GM12875 (cell line): ENCODE measurements at regions not wholly inside any gene's neighbourhood (a gene's known extent, or its start where the extent isn't known, plus 50 kb on each side); places are given as distances from the start of the nearest gene placed in this dataset.
A peak's percentile ranks its signal among the peaks of the same experiment; 100 is the strongest.

ENCODE experiments used
- H3K4me3 ChIP-seq: one replicate; pipeline ENCODE4 v1.5.1; 2011; ENCODE audit warnings: low read depth, low read length, control low read depth
- CTCF ChIP-seq: IDR thresholded peaks from 2 replicates; pipeline ENCODE4 v1.5.1; 2011; ENCODE audit warnings: low read depth, mild to moderate bottlenecking, control low read depth, inconsistent platforms, low read length, moderate library complexity, borderline replicate concordance; ENCODE audit not compliant: insufficient read depth

- no peak for TF ChIP-seq CTCF
- no peak overlapping the region for H3K4me3 ChIP-seq
These were observed 310.7 kb downstream of the DUSP10 start for GRCh38 chr1:221431068-221431651.

GRCh38 chr1:221431961-221432360 lies 309.9 kb downstream of the DUSP10 start:
- H3K4me3 ChIP-seq, result no peak overlapping the region
- no peak for TF ChIP-seq CTCF

- H3K4me3 ChIP-seq, result no peak overlapping the region
- peak; percentile 74 for TF ChIP-seq CTCF
These were observed 306.4 kb downstream of the DUSP10 start for GRCh38 chr1:221435504-221435904.

- no peak for TF ChIP-seq CTCF
These were observed 304.7 kb downstream of the DUSP10 start for GRCh38 chr1:221437171-221437570.

GRCh38 chr1:221437926-221438325 lies 304.0 kb downstream of the DUSP10 start:
- TF ChIP-seq CTCF, result no peak
- H3K4me3 ChIP-seq, result no peak overlapping the region

More at GRCh38 chr1:221437171-221437570, 304.7 kb downstream of the DUSP10 start:
- no peak overlapping the region for H3K4me3 ChIP-seq

GRCh38 chr1:221439008-221439746 lies 302.7 kb downstream of the DUSP10 start:
- no peak overlapping the region for H3K4me3 ChIP-seq

More at GRCh38 chr1:221439008-221439746, 302.7 kb downstream of the DUSP10 start:
- TF ChIP-seq CTCF, result no peak
